NCI-H1048 (cell line): ENCODE measurements at regions not wholly inside any gene's neighbourhood (a gene's known extent, or its start where the extent isn't known, plus 50 kb on each side); places are given as distances from the start of the nearest gene placed in this dataset.

ENCODE experiments used
- DNase-seq: peaks from one replicate; lab custom pipeline; 2025; lab: John Stamatoyannopoulos, UW

DNA sequence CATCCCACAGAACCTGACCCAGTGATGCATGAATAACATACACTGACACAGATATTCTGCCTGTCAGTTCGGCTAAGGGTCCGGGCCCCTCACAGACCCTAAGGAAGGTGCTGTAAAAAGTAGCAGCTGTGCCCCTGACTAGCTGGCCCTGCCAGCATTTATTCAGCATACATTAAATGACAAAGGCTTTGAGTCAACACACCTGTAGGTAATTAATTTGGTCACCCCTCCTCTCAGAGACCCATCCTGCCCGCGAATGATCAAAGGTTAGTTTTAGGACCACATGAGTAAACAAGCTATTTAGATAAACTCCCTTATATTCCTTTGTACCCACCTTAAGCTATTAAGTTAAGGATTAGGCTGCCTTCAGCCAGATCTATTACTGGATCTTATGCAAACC lies 429.0 kb upstream of the NWD2 start:
- DNase-seq: no peak

DNA sequence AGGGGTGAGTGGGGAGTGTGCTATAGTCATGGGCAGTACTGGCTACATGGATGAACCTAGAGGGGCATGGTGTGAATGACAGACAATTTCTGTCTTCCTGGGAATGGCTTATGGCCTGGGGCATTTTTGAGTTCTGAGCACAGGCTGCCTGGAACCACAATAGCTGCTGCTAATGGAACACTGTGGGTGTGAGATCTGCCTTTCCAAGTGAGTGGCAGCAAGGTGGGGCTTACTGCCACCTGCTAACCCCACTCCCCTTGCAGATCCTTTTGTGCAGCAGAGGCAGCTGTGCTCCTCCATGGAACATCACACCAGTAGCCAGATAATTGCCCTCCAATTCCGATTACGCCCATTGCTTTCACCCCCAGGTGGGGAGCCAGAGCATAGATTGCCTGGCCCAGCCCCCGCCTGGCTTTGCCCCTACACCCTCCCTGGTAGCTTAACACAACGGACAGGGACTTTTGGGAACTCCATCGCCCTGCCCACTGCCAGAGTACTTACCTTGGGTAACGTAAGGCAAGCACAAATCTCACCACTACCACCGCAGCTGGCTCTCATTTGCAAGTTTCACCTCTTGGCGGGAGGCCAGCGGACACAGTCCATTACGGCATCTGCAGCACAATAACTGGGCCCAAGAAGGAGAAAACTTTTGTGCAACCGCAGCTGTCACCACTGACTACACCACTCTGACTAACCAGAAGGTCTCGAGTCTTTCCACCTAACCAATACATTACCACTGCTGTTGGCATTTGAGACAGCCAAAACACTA lies 421.2 kb upstream of the NWD2 start:
- no peak for DNase-seq

DNA sequence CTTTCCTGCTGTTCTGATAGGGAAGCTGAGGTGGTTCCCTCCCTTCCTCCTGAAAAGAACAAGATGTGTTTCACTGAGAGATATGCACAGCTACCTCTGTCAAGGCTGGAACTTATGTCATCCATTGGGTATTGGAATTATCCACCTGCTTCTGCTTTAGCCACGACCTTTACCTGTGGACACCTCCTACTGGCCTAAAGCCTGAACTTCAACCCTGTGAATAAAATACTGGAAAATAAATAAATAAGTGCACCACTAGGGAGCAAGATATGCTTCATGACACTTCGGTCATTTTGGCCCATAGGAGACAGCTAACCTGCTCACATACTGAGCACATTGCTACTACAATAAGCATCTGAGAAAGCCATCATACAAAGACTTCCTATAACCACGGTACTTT lies 419.9 kb upstream of the NWD2 start:
- DNase-seq: no peak

DNA sequence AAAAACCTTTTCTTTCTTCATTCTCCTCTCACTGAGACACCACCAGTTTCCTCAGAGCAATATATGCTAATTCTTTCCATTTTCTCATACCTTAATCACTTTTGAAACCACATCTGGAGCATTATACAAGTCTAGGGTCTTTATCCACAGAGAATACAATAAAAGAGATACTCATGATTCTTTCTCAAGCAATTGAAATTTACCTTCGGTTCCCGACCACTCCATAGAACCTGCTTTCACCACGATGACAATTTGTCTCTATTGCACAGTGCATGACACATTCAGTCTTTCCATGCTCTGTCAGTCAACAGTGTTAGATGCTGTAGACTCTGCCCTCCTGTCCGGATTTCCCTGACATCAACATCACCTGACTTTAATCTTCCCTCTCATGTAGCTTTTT lies 409.3 kb upstream of the NWD2 start:
- no peak for DNase-seq

DNA sequence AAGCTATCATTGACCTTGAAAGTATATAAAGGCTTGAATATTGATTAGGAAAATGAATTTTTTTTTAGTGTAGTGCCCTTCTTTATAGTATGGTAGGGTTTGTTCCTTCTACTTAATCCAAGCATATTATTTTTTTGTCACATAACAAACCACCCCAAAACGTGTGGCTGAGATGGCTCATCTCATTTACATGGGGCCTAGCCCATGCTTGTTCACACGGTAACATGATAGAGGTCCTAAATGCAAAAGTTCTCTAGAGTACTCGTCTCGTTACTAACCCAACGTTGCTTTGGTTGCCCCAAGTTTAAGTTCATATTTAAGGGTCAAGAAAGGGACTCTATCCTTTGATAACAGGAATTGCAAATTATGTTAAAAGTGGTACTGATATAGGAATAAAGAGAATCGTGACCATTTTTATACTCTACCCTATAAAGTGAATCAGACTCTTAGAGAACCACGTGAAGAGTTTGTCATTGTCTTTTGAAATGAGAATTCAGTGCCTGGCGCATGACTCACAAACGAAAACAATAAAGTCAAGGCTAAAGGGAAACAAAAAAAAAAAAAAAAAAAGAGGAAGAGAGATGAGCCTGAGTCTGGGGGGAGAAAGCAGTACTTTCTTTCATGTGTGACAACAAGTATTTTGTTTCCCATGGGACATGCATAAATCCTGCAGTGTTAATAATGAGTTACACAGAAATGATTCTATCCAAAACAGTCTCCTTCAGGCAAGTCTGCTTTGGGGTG lies 402.8 kb upstream of the NWD2 start:
- no peak for DNase-seq

DNA sequence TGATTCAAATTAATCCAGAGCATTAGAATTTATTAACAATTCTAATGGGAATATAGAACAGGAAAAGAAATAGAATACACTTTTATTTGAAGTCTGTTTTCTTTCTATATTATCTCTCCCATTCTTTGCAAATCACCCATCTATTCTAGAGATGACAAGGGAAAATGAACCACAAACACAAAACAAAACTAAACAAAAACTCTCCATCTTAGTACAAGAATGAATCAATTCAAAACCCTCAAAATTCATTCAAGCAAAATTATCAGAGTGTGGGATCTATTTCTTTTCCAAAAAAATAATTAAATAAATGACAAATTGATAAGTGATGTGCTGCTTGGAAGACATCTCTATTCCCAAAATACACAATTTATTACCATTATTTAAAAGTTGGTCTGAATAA lies 400.1 kb upstream of the NWD2 start:
- DNase-seq: no peak

DNA sequence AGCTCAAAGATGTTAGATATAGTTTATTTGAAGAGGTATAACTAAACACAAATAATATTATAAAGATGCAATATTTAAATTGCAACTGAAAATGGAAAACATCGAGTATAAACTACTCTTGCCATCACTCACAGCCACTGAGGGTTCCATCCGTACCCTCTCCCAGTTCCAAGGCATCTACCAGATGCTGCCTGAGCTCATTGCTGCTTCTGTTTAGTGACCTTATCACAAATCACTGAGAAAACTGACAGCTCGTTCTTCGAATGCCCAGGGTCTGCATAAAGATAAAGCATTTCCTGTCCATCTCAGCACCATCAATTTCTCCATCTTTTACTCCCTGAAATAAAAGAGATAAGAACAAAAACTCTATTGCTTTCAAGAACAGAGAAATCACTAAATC lies 391.7 kb upstream of the NWD2 start:
- DNase-seq: no peak

DNA sequence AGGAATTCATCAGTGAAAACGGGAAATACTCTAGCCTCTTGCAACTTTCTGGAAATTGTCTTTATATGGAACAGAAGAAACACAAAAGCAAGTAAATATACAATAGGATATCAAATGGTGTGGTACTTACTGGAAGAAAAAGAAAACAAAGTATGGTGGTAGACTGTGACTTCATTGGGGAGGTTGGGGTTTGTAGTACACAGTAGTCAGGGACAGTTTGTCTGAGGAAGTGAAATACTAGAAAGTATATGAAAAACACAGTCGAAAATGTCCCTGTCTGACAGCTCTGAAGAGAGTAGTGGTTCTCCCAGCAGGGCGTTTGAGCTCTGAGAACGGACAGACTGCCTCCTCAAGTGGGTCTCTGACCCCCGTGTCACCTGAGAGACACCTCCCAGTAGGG lies 390.0 kb upstream of the NWD2 start:
- DNase-seq: no peak

DNA sequence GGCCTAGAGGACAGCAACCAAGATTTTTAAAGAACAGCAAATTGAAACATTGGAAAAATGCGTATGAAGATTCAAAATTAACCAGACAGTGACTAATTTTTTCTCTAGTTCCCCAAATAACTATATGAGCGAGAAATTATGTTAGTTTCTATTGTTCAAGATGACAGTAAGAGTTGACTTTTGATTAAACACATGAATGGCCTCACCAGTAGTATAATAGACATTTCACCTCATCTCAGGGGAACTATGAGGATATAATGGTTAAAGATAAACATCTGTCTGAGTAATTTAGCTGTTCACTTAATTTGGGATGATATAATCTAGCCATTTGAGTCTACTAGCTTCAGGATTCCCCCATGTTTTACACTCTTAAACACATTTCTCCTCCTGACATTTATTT lies 380.9 kb upstream of the NWD2 start:
- no peak for DNase-seq

DNA sequence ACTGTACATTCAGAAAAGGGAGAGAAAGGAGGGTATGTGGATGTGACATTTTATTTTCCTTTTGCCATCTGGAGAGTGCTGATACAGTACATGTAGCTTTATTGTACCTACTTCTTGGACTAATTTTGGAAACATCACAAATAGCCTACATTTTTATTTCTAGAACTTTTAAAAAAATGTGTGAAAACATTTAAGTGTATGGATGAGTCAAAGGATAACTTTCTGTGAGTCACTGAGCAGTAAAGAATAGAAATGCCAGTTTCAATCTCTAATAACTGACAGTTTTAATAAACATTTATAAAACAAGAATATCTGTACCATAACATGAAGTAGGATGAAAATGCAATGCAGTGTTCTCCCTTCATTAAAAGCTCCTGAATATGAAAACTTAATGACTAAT lies 374.4 kb upstream of the NWD2 start:
- no peak for DNase-seq

DNA sequence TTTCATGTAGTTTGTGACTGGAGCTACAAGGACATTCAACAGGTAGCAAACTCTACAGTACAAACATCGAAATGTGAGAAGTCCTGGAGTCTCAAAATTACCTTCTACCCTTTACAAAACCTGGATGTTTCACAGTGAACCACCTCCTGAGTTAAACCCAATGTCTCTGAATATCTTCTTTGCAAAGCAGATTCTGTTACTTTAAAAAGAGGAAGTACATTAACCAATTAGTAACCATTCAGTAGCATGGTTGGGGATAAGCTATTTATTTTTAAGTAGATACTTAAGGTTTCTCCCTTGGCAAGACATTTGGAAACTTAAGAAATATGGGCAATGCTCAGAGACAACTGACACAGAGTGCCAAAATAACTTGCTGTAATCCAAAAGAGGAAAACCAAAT lies 371.9 kb upstream of the NWD2 start:
- DNase-seq: no peak

DNA sequence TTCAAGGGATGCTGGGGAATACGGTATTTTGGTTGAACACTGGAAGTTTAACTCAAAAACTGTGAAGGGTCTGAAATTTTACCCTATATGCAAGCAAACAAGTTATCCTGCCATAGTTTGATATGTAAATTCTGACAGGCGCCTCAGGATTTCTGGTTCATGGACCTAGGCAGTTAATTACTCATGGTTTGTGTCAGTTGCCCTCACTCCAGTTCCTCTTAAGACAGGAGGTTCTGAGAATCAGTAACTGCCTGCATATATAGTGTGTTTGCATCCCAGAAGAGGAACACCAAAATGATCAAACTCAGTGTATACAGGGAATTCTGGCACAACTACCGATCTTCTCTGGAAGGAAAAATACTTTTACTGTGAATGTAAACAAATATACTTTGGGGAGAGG lies 360.4 kb upstream of the NWD2 start:
- DNase-seq: no peak

DNA sequence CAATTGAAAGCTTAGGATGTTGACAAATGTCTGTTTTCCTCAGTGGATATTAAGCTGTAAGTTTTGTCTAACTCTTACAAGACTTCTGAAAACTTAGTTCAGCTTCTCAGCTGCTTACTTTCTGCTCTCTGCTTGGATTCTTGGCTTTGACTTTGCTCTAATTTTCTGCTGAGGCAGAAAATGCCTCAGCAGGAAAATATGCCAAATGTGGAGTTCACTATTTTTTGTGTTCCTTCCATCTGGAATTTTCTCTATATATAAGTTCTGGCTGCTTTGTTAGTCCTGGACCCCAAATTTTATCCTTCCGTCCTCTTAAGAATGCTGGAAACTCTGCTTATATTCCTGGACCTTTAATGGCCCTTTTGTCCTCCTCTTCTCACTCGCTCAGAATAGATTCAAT lies 352.6 kb upstream of the NWD2 start:
- no peak for DNase-seq

DNA sequence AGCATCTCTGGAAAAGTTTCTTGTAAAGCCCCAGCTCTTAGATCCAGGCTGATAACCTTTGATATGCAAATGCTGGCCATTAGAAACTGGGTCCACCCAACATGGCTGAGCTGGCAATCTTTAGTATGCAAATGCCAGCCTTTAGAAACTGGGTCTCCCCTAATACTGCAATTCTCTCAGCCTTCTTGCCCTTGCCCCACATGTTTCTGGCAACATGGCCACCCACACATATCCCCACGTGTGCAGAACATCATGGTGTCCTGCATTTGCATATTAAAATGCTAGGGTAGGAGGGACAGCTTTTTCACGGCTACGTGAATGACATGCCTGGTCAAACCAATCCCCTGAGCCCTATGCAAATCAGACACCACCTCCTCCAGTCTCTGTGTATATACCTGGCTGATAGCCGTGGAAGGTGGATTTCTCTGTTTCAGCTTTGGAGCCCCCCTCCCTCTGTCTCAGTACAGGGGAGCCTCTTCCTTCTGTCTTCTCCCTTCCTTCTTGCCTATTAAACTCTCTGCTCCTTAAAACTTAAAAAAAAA lies 344.0 kb upstream of the NWD2 start:
- no peak for DNase-seq

DNA sequence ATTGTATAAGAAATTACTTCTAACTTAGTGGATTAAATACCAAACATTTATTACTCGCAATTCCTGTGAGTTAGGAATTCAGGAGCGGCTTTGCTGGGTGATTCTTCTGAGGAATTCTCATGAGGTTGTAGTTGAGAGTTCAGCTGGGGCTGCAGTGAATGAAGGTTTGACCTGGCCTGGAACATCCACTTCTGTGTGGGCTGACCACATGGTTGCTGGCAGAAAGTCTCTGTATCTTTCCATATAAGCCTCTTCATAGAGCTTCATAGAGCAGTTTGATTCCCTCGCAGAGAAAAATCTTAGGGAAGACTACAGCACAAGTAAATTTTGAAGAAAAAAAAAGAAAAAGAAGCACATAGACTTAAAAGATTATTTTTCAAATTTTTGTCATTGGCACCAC lies 339.7 kb upstream of the NWD2 start:
- no peak for DNase-seq

DNA sequence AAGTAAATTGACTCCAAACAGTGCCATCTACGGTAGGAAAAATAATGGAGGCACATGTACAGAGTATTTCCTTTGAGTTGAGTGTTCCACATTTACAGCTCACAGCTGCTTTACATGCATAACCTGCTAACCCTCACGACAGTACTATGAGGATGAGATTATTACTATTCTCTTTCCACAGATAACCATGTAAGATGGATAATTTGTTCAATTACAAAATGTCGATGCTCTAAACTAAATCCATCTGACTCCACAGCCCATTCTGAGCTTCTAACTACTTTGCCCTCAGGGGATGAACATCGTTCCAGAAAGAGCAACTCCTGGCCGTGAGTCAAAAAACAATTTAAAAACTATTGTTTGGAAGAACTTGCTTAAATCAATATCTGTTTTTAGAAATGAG lies 330.4 kb upstream of the NWD2 start:
- no peak for DNase-seq

DNA sequence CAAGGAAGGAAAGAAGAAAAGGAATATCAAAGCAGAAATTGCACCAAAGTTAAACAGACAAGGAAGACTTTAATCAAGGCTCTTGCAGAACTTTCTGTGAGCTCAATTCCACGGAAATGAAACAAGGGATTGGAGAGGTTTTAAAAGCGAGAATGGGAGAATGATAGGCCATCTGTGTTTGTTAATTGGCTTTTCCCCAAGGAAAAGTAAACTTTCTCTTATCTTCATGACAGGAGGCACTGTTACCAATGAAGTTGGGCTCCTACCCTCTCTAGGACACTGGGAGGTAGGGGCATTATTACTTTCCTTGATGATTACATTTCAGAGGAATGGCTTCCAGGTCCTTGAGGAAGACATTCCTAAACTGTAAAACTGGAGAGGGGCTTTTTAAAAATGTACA lies 328.8 kb upstream of the NWD2 start:
- no peak for DNase-seq

DNA sequence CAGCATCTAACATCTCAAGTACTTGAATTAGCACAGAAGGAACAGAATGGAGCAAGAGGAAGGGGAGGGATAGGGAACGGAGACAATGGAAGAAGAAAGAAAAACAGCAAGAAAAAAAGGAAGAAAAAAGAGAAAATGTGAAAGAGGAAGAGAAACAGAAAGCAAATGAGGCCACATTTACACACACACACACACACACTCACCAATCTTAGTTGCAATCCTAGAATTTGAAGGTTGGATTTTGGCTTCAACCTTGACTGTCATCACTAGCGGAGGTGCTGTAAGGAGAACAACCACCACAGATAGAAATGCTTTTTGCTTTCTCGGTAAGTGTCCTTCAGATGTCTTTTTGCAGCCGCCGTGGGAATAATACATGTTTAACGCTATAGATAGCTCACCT lies 327.1 kb upstream of the NWD2 start:
- no peak for DNase-seq

DNA sequence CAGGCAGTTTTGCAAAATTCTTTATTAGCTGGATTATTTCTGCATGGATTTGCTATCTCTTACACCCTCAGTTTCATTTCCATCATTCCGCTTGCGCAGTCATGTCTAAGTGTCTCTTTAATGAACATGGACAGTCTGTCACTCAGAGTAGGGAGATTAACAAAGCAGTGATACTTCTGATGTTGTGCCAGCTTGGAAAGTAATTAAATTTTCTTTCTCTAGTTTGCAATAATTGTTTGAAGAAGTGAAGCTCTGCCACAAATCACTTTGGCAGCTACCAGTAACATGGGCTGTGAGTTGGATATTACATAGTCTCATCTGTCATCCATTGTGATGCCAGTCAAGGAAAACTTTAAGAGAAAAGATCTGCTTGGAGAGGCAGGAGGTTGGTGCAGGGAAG lies 324.8 kb upstream of the NWD2 start:
- DNase-seq: no peak

DNA sequence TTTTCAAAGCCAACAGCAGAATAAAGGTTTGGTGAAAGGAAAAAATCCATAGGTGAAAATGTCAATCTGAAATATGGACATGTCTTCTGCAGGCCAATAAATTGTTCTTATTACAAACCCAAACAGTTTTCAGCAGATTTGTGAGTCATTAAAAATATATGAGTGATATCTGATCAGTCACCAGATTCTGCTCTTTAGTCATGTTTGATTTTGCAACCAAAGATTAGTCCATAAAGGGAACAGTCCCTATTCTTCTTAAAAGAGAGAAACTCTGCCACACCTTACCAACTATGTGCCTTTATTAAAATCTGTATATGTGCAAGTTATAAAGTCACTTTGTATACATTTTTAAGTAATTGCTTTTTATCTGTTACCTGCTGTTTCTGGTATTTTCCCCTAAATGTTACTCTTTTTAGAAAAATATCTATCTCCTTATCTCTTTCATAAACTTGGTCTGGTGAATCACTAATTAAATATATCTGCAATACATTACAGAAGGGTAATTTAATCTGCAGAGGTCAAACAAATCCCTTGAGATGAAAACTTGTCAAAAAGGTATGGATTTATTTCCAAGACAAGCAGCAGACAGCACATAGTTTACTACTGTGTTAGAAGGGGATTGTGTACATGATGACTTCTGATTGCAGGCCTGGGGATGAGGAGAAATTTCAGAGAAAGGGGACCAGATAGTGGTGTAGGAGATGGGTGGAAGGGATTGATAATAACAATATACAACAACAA lies 322.9 kb upstream of the NWD2 start:
- no peak for DNase-seq

DNA sequence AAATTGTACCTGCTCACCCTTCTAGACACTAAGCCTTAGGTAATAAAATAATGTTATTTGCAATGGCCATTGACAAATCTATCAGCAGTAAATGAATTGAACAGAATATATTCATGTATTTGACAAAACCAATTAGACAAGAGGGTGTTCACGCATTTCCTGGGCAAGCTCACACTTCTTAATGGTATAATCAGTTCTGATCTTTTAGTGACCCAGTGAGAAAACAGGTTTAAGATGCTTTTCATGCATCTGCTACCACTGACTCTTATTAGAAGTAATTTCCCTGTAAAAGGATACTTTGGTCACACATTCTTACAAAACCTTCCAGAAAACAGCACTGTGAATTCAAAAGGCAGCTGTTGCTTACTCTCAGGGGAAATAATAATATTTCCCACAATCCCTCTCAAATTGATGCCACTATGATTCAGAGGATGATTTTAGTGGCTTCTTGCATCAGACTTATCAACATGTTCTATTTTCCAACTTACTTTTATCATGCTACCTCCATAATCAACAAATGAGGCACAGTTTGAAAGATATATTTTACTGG lies 313.9 kb upstream of the NWD2 start:
- no peak for DNase-seq

DNA sequence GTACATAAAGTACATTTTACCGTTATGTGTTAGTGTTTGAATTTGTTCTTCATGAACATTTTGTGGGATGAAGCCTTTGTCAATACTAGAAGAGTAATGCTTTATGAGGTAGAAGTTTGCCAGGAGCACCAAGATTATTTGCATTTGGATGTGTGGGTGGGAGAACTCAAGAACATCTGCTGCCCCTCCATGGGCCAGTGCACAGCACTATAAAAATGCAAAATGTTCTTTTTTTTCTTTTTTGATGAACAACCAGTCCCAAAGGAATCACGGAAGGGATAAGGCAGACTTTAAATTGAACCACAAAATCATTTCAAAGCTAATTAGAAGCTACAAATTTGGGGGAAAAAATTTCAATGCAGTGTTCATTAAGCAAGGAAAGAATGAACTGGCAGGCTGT lies 300.3 kb upstream of the NWD2 start:
- DNase-seq: no peak

DNA sequence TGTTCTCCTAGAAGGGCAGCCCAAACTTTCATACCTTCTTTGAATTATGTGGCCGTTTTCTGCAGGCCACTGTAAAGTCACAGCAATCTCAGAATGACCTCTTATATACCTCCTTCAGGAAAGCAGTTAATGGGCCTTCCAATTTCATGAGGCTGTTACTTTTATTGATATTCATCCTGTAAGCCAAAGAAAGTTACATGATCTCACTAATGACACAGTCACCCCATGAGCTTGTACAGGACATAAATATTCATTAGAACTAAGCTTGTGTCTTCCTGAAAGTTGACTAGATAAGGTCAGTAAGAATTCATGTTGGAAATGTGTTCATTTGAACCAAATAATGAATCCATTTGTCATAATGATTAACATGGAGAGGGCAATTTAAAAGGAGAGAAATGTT lies 283.1 kb upstream of the NWD2 start:
- no peak for DNase-seq
